Globus pallidus (tissue), 1 donor: ENCODE measurements at regions not wholly inside any gene's neighbourhood (a gene's known extent, or its start where the extent isn't known, plus 50 kb on each side); places are given as distances from the start of the nearest gene placed in this dataset.
"Not testable (repeated sequence)": the region's sequence is repeated elsewhere in the genome, so short reads cannot be mapped to it uniquely, and the experiment has no call there.

Experiments
- DNase-seq: peaks from one replicate; pipeline ENCODE4 v3.0.0-alpha.2; 2015; ENCODE audit warnings: low spot score

DNA sequence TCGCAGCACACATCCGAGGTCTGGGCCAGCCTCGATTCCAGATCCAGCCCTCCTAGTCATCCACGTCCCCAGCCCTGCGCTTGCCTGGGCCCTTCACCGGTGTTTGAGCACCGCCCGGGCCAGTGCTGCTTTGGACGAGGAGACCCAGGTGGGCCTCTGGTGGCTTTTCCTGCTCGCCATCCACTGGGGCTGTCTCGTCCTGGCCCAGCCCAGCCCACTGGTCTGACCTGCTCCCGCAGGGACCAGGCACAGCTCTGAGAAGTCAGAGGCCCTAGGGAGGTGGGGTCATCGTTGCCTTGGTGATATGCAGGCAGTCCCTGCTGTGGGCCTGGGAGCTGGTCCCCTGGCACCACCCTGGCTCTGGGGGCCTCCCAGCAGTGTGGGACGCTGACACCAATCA lies 200.8 kb downstream of the USP22 start:
- DNase-seq = not testable (repeated sequence)

DNA sequence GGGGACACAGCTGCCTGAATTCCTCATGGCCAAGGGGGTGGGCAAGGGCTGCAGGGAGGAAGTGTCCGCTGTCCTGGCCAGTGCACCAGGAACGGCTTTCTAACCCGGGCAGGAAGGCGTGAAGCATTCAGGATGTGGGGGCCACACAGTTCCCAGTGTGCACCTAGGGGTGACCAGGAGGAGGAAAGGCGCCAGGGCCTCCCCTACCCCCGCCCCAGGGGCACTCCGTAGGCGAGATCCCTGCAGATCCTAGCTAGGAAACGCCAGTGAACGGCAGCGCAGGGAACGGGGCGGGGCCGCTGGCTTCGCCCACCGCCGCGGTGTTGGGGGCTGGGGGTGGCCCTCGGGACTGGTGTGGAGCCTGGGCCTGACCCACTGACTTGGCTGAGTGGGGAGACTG lies 199.6 kb downstream of the USP22 start:
- not testable (repeated sequence) for DNase-seq

DNA sequence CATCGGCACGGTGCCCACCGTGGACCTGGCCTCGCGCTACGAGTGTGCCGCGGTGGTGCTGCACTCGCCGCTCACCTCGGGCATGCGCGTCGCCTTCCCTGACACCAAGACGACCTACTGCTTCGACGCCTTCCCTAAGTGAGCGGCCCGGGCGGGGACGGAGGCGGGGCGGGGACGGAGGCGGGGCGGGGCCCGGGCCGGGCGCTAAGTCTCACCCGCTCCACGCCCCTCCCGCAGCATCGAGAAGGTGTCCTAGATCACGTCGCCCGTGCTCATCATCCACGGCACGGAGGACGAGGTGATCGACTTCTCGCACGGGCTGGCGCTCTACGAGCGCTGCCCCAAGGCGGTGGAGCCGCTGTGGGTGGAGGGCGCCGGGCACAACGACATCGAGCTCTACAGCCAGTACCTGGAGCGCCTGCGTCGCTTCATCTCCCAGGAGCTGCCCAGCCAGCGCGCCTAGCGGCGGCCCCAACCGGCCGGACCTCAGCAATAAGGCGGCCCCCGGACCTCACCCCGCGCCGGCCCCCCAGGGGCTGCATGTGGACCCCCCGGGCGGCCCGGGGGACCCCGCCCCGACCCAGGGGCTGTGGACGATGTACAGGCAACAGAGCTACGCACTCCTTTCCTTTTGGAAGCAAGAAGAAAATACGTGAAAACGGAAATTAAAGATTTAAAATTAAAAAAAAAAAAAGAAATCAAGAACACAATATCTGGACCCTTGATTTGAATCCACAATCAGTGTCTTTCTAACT lies 198.8 kb downstream of the USP22 start:
- DNase-seq = not testable (repeated sequence)

DNA sequence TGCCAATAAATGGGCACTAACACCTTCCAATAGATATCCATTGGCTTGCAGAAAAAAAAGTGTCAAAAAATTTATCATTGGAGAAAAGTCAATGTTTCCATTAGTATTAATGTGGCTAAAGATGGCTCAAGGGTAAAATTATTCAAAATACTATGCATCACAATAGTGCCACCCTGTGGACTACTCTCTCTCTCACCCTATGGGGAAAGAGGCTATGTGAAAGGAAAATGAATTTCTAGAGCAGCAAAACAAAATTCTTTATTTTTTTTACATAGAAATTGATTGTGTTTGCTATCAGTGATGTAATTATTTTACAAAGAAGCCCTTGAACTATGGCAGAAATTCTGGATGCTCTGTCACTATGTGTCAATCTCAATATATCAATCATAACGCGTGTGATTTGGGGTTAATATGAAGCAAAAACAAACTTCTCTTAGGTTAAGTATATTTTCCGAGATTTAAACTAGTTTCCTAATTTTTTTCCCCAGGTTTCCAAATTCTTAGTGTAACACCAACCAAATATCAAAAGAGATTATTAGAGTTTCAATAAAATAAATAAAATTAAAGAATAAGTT lies 193.9 kb downstream of the USP22 start:
- not testable (repeated sequence) for DNase-seq

DNA sequence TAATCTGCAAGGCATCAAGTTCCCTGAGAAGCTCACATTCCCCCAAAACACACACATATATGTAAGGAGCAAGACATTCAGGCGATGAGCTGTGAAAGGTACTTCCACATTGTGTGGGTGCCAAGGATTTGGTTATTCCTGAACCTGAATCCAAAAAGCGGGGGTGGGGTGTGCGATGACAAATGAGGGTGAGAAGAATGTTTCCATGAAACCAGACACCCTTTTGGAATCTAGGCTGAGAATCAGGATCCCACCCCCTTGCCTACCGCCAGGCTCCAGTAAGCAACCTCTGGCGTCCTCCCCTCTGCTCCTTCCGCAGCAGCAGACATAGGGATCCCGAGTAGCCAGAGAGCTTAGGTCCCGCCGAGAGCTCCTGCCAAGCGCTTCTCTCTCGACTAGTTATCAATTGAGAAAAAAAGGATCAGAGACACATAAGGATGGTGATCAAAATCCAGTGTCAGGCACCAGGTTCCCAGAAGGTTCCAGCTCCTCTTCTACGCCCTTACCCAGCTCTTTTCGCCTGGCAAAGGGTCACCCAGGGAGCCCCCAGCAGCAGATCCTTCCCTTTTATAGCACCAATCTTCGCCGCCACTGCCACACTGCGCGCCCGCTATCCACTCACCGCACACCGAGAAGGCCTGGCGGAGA lies 191.1 kb downstream of the USP22 start:
- not testable (repeated sequence) for DNase-seq

DNA sequence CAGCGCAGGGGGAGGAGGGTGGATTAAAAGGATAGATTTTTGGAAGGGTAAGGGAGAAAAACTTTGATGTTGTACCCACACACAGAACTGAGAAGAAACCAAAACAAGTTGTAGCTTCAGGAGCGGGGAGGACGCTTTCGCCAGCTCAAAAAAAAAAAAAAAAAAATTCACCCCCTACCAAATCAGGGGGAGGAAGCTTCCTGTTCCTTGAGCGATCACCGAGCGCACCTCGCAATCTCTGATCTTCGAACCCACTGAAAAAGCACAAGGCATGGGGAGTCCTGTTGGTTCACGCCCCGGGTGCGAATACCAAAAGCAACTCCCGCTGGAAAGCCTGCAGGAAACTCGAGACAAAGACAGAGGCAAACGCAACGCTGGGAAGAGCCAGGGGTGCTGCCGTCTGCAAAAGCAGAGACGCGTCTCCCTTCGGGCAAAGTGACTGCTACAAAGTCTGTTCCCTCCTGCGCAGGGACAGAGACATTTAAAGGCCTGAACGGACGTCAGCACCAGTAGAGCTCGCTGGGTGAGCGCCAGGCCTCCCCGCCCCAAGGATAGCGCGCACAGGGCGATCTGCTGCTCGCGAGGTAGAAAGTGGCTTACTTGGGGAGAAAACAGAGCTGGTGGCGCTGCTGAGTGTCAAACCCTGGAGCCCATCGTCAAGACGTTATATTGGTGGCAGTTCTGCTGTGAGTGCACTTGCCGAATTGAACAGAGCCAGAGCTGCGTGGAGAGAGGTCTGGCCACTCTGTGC lies 190.4 kb downstream of the USP22 start:
- peak; percentile 37 for DNase-seq

DNA sequence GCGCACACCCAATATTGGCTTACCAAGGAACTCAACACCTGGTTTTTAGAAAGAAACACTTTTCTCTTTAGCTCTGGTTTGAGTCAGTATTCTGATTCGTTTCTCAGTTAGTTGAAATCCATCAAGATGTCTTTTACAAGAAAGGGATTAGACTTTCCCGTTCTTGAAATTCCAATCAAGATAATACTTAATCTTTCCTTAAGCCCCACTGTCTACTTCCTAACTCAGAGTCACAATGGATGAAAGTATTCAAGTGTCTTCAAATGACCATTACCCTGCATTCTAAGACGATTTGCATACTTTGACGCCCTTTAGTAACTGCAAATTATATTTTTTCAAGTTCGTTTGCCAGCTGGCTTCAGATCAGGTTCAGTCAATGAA lies 189.8 kb downstream of the USP22 start:
- no peak for DNase-seq

DNA sequence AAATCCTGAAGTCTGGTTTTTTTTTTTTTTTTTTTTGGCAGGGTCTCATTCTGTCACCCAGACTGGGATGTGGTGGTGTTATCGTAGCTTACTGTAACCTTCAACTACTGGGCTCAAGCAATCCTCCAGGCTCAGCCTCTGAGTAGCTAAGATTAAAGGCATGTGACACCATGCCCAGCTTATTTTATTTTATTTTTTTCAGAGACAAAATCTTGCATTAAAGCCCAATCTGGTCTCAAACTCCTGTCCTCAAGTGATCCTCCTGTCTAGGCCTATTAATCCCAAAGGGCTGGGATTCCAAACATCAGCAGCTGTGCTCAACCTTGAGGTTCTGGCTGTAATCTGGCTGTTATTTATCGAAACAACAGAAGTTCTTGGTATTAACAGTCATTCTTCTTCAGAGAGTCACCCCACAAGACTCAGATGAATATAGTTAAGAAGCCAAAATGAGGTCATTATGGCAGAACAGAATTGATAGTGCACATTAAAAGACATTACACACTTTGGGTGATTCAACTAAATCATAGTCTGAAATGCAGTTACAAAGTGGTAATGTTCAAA lies 186.8 kb downstream of the USP22 start:
- DNase-seq = not testable (repeated sequence)

DNA sequence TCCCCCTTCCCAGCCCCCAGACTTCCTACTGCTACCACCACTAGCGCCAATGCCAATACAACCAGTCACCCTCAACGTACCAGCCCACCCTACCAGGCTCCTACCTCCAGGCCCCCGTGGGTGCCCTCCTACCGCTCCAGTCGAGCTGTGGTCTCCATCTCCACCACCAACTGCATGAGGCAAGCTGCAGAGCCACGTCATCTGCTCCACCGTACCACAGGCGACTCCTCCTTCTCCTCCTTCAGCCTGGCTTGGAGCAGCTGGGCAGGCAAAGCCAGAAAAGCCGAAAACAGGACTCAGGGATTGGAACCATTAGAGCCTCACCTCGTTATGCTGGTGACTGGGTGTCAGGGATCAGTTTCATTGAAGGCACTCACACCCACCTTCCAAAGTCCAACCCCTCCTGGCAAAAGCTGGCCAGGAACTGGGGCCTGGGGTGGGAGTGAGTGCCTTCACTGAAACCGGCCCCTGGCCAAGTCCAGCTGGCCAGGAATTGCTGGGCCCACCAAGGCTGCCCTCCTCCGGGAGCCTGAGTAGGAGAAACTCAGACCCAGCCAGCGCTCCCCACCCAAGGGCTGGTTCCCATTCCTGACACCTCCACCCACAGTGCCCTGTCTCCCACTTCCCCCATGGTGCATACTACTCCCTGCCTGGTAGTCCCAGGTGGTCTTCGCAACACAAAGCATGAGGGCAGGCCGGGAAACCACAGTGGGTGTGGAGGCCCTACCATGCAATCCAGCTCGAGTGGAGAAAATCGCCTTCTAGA lies 176.2 kb downstream of the USP22 start:
- DNase-seq = not testable (repeated sequence)

DNA sequence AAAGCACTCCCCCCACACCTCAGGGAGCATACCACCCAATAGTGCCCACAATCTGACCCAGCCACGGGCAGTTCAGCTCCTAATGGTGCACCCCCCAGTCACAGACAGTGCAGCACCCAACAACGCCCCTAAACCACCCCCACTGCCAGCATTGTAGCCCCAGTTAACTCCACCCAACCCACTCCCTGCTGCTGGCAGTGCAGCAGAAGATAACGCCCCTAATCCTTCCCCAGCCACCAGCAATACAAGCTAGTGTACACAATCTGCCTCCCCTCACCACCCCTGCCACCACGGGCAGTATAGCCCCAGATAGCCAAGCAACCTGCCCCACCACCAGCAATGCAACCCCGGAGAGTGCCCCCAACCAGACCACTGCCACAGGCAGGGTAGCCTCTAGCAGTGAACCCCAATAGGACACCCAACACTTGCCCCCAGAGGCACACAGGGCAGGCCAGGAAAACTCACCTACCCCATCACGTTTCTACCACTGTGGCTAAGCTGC lies 175.3 kb downstream of the USP22 start:
- not testable (repeated sequence) for DNase-seq

DNA sequence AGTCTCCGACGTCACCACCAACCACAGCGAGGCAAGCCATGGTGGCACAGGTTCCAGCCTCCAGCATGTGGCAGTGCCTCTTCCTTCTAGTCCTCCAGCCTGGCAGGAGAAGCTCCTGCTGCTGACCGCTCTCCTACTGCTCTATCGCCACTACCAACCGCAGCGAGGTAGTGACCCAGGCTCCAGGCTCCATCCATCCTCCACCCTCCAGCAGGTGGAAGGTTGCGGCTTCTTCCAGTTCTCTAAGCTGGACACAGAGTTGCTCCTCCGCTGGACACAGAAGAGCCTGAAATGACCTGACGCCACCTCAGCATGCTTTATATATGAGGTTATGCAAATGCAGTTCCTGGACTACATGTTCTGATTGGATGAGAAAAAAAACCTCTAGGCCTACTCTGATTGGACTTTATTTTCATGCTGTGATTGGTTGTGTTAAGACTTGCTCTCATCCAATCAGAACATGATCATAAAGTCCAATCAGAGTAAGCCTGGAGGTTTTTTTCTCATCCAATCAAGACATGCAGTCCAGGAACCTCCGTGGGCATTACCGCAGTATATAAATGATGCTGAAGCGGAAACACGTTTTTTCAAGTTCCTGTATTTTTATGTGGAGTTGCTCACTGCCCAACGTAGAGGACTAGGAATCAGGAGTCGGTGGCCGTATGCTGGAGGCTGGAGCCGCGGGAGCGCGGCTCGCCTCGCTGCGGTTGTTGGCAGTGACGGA lies 174.7 kb downstream of the USP22 start:
- DNase-seq = not testable (repeated sequence)

DNA sequence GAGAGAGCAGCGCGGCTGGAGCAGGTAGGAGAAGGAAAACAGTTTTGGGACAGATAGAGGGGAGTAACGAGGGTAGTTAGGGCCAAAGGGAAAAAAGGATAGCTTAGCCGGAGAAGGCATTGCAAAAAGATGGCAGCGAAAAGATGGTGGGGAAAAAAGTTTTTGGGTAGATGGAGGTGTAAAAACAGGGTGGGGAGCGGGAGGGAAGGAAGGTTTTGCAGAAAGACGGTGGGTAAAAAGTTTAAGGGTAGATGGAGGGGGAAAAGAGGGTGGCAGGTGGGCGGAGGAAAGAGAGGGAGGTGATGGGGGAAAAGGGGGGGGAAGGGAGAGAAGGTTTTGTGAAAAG lies 174.2 kb downstream of the USP22 start:
- DNase-seq = not testable (repeated sequence)

DNA sequence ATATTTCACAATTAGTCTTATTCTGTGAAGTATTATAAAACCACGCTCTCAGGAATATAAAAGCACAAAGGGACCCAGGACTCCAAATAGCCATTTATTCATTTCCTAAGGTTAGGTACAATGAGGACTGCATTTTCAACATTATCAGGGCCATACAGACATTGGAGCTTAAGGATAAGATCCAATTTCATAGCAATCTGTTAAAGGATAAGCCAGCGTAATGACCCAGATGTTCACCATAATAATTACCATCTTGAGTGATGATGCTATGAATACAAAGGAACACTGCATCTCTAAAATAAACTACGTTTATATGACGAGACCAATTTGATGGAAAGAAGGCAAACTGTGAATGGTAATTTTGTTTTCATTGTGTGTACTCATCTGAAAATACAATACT lies 169.6 kb downstream of the USP22 start:
- not testable (repeated sequence) for DNase-seq

DNA sequence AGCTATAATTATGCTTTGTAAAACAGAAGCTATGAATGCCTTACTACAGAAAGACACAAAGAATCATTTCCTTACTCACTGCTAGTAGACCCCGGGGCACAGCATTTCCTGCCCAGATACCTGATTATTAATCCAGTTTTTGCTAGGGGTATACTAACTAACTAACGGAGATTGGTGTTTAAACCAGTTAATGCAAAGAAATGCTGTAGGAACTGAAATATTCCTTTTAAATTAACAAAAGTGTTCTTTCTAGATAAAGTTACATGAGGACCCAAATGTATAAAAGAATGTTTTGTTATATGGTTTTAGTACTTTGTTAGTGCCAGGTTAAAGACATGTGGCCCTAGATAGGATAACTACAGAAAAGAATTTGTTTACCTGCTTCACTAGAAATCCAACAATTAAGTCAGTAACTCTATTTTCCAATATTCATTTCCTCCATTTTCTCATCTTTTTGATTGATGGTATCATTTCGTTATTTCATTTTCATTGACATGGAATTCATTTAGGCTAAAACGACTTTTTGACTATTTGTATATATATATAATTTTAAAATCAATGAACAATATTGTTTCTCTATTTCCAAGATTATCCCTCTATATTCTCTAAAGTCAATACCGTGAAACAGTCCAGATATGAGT lies 169.0 kb downstream of the USP22 start:
- not testable (repeated sequence) for DNase-seq

DNA sequence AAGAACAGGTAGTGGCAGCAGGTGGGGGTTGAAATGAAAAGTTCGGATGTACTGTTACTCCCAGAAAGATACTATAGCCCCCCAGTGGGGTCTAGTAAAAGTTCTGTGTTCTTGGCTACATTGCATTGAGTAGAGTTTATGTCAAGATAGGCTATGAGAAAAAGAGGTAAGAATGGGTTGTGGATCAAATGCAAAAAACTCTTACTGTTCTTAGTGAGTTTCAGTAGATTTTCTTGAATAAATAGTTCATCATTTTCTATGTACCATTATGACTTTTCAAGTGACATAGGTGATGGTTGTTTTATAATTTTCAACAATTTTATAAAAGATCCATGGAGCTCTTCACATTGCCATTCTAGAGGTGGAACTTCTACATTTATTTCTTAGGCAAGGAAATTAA lies 165.4 kb downstream of the USP22 start:
- not testable (repeated sequence) for DNase-seq

DNA sequence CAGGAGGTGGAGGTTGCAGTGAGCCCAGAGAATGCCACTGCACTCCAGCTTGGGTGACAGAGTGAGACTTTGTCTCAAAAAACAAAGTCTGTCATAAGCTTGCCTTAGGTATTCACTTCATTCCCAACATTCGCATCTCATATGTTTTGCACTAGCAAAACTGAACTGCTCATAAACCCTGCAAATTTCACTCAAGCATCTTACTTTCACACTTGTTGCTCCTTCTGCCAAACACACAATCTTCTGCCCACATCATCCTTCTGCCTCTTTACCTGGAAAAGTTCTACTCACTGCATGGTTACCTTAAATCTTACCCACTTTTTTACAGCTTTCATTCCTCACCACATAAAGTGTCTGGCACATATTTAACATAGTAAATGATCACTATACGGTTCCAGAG lies 152.5 kb downstream of the USP22 start:
- DNase-seq = no peak

DNA sequence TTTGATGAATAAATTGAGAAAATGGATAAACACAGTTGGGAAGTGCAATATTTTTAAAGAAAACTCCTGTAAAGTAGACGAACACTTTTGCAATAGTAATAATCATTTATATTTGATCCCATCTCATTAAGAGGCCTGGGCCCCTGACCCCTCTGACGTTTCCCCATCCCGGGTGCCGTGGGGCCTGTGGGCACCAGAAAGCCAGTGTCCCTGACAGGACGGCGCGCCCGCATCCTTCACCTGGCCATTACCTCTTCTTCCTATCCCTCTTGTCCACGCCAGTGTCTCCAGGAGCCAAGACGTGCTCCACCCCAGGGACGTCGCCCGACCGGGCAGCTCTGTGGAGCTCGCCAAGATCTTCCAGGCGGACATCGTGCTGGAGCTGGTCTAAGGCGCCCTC lies 147.4 kb downstream of the USP22 start:
- DNase-seq = not testable (repeated sequence)

DNA sequence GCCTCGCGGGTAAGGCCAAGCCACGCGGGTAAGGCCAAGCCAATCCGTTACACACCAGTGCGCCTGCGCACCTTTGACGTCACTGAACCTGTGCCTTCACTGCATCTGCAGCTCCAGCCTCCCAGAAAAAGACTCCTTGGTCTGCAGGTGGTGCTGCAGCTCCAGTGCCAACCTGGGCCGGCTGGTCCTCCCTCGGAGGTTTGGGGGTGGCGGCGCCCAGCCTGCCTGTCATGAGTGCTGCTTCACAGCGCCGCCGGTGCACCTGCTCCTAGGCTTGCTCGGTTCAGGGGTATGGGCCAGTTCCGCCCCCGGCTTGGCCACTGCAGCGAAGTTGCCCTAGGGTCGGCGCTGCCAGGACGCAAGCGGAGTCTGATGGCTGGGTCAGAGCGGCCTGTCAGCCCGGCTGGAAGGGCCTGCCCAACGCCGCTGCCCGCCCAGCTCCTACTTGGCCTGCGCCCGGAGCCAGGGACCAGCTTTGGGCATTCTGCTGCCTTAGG lies 146.6 kb downstream of the USP22 start:
- DNase-seq = peak; percentile 13

DNA sequence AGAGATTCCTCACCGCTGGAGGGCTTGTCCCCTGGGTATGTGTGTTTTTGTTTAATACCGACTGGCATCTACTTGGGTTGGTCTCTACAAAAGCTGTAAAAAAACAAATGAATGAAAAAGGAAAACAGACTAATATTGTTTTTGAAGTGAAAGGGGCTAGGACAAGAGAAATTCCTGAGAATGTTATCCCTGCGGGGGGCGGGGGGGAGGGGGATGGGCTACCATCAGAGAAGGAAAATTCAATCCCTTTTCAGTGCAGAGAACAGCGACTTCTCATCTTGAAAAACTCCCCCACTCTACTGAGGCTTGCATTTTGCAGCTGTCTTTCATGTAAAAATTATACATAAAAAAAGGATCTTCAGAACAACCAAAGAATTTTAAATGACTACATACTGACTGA lies 144.1 kb downstream of the USP22 start:
- not testable (repeated sequence) for DNase-seq

DNA sequence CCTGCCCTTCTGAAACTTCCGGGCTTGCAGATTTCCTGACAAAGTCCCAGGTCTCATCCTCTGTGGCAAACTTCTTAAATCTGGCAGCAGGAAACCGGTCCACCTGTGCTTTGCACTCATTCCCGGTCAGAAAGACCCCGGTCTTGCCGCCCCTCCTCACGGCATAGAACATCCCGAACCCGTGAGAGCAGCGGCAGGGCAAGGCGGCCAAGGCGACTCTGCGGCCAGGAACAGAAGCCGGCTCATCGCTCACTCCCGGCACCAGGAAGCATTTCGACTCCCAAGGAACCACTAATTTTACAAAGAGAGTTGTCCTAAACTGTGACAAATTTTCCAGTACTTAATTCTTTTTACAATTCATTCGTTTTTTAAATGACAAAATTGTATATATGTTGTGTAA lies 140.3 kb downstream of the USP22 start:
- not testable (repeated sequence) for DNase-seq
